Rectal smooth muscle tissue (tissue), 1 donor: ENCODE measurements at regions not wholly inside any gene's neighbourhood (a gene's known extent, or its start where the extent isn't known, plus 50 kb on each side); places are given as distances from the start of the nearest gene placed in this dataset.

Experiments used
- H3K27ac ChIP-seq: one replicate; pipeline ENCODE4 v1.7.0; 2013; ENCODE audit warnings: low read depth, low read length, inconsistent platforms
- H3K27me3 ChIP-seq: one replicate; pipeline ENCODE4 v1.7.0; 2013; ENCODE audit warnings: low read length; ENCODE audit not compliant: control insufficient read depth, insufficient read depth
- H3K36me3 ChIP-seq: one replicate; pipeline ENCODE4 v1.7.0; 2013; ENCODE audit warnings: low read length; ENCODE audit not compliant: control insufficient read depth, insufficient read depth
- H3K4me1 ChIP-seq: one replicate; pipeline ENCODE4 v1.7.0; 2013; ENCODE audit warnings: low read length; ENCODE audit not compliant: control insufficient read depth, insufficient read depth
- H3K4me3 ChIP-seq: one replicate; pipeline ENCODE4 v1.7.0; 2013; ENCODE audit warnings: low read length
- H3K9ac ChIP-seq: one replicate; pipeline ENCODE4 v1.7.0; 2013; ENCODE audit warnings: low read length

- Histone ChIP-seq H3K36me3 (no peaks in the 10 kb centered on the region), H3K4me1 (no peaks in the 10 kb centered on the region), H3K4me3 (no peak overlapping the region), H3K9ac (no peak overlapping the region), H3K27ac (no peak overlapping the region), H3K27me3 (no peaks in the 10 kb centered on the region)
Observed at GRCh38 chr4:189092581-189092980, 848.1 kb upstream of the FRG1 start.

GRCh38 chr4:189096108-189096507 lies 844.6 kb upstream of the FRG1 start:
- no peak overlapping the region for H3K4me3 ChIP-seq
- no peak overlapping the region for H3K9ac ChIP-seq
- H3K36me3 ChIP-seq, result no peaks in the 10 kb centered on the region
- no peak overlapping the region for H3K27ac ChIP-seq
- H3K27me3 ChIP-seq, result no peaks in the 10 kb centered on the region
- H3K4me1 ChIP-seq, result no peaks in the 10 kb centered on the region

- Histone ChIP-seq H3K9ac (no peak overlapping the region), H3K36me3 (no peaks in the 10 kb centered on the region), H3K4me1 (no peaks in the 10 kb centered on the region), H3K27ac (no peak overlapping the region), H3K4me3 (no peak overlapping the region), H3K27me3 (no peaks in the 10 kb centered on the region)
Observed at GRCh38 chr4:189096717-189097116, 844.0 kb upstream of the FRG1 start.

GRCh38 chr4:189098932-189099696 lies 841.6 kb upstream of the FRG1 start:
- Histone ChIP-seq H3K27me3 (no peaks in the 10 kb centered on the region), H3K27ac (no peak overlapping the region), H3K4me1 (no peaks in the 10 kb centered on the region), H3K9ac (no peak overlapping the region), H3K36me3 (no peaks in the 10 kb centered on the region), H3K4me3 (no peak overlapping the region)

- Histone ChIP-seq H3K27ac (no peak overlapping the region), H3K27me3 (no peaks in the 10 kb centered on the region), H3K9ac (no peak overlapping the region), H3K4me1 (no peaks in the 10 kb centered on the region), H3K36me3 (no peaks in the 10 kb centered on the region), H3K4me3 (no peak overlapping the region)
Observed at GRCh38 chr4:189113389-189113888, 827.2 kb upstream of the FRG1 start.

GRCh38 chr4:189117426-189117825 lies 823.2 kb upstream of the FRG1 start:
- Histone ChIP-seq H3K9ac (no peak overlapping the region), H3K27ac (no peak overlapping the region), H3K27me3 (no peaks in the 10 kb centered on the region)

GRCh38 chr4:189121336-189121735 lies 819.3 kb upstream of the FRG1 start:
- no peaks in the 10 kb centered on the region for H3K36me3 ChIP-seq
- no peak overlapping the region for H3K4me3 ChIP-seq
- H3K27ac ChIP-seq, result no peak overlapping the region
- no peaks in the 10 kb centered on the region for H3K27me3 ChIP-seq
- no peaks in the 10 kb centered on the region for H3K4me1 ChIP-seq
- H3K9ac ChIP-seq, result no peak overlapping the region

More at GRCh38 chr4:189117426-189117825, 823.2 kb upstream of the FRG1 start:
- Histone ChIP-seq H3K36me3 (no peaks in the 10 kb centered on the region), H3K4me3 (no peak overlapping the region), H3K4me1 (no peaks in the 10 kb centered on the region)

- Histone ChIP-seq H3K4me1 (no peaks in the 10 kb centered on the region), H3K9ac (no peak overlapping the region), H3K27ac (no peak overlapping the region), H3K27me3 (no peaks in the 10 kb centered on the region), H3K36me3 (no peaks in the 10 kb centered on the region), H3K4me3 (no peak overlapping the region)
Observed at GRCh38 chr4:189124149-189124758, 816.4 kb upstream of the FRG1 start.

GRCh38 chr4:189124791-189125190 lies 815.9 kb upstream of the FRG1 start:
- Histone ChIP-seq H3K27me3 (no peaks in the 10 kb centered on the region), H3K36me3 (no peaks in the 10 kb centered on the region), H3K9ac (no peak overlapping the region), H3K27ac (no peak overlapping the region), H3K4me1 (no peaks in the 10 kb centered on the region), H3K4me3 (no peak overlapping the region)

GRCh38 chr4:189126040-189126439 lies 814.6 kb upstream of the FRG1 start:
- H3K27ac ChIP-seq, result no peak overlapping the region
- no peak overlapping the region for H3K4me3 ChIP-seq
- no peak overlapping the region for H3K9ac ChIP-seq
- no peaks in the 10 kb centered on the region for H3K4me1 ChIP-seq
- no peaks in the 10 kb centered on the region for H3K27me3 ChIP-seq
- H3K36me3 ChIP-seq, result no peaks in the 10 kb centered on the region

GRCh38 chr4:189128341-189128740 lies 812.3 kb upstream of the FRG1 start:
- Histone ChIP-seq H3K36me3 (no peaks in the 10 kb centered on the region), H3K27ac (no peak overlapping the region), H3K4me3 (no peak overlapping the region), H3K9ac (no peak overlapping the region), H3K4me1 (no peaks in the 10 kb centered on the region), H3K27me3 (no peaks in the 10 kb centered on the region)

GRCh38 chr4:189129044-189129694 lies 811.5 kb upstream of the FRG1 start:
- Histone ChIP-seq H3K36me3 (no peaks in the 10 kb centered on the region), H3K27me3 (no peaks in the 10 kb centered on the region), H3K4me1 (no peaks in the 10 kb centered on the region), H3K9ac (no peak overlapping the region), H3K4me3 (no peak overlapping the region), H3K27ac (no peak overlapping the region)
